GM21526 (cell line): ENCODE measurements at regions not wholly inside any gene's neighbourhood (a gene's known extent, or its start where the extent isn't known, plus 50 kb on each side); places are given as distances from the start of the nearest gene placed in this dataset.
"Not testable (repeated sequence)": the region's sequence is repeated elsewhere in the genome, so short reads cannot be mapped to it uniquely, and the experiment has no call there.

Source experiments
- ATAC-seq: cut with Tn5 transposase; IDR thresholded peaks from one replicate; pipeline ENCODE4 v1.9.1; 2021; ENCODE audit warnings: moderate library complexity; ENCODE audit not compliant: unreplicated experiment, low FRiP score

GRCh38 chr1:58206749-58207148 lies 339.8 kb downstream of the OMA1 start:
- no peak for ATAC-seq

GRCh38 chr1:58204284-58204683 lies 342.2 kb downstream of the OMA1 start:
- ATAC-seq, result no peak

GRCh38 chr1:58201492-58202106 lies 344.9 kb downstream of the OMA1 start:
- no peak for ATAC-seq

GRCh38 chr1:58200437-58200836 lies 346.1 kb downstream of the OMA1 start:
- no peak for ATAC-seq

- ATAC-seq, result no peak
Observed at GRCh38 chr1:58197811-58198210, 348.7 kb downstream of the OMA1 start.

- no peak for ATAC-seq
Observed at GRCh38 chr1:58190267-58190988, 356.1 kb downstream of the OMA1 start.

- no peak for ATAC-seq
Observed at GRCh38 chr1:58189453-58189852, 357.1 kb downstream of the OMA1 start.

- no peak for ATAC-seq
Observed at GRCh38 chr1:58183286-58183685, 363.2 kb downstream of the OMA1 start.

- no peak for ATAC-seq
Observed at GRCh38 chr1:58180537-58180936, 366.0 kb downstream of the OMA1 start.

GRCh38 chr1:58169160-58169559 lies 377.4 kb downstream of the OMA1 start:
- ATAC-seq, result not testable (repeated sequence)

GRCh38 chr1:58167131-58167530 lies 379.4 kb downstream of the OMA1 start:
- not testable (repeated sequence) for ATAC-seq

GRCh38 chr1:58166417-58166816 lies 380.1 kb downstream of the OMA1 start:
- ATAC-seq, result no peak

GRCh38 chr1:58165073-58165472 lies 381.5 kb downstream of the OMA1 start:
- ATAC-seq, result peak; percentile 72

GRCh38 chr1:58162952-58163550 lies 383.5 kb downstream of the OMA1 start:
- ATAC-seq, result no peak

- ATAC-seq, result no peak
Observed at GRCh38 chr1:58159434-58159830, 387.1 kb downstream of the OMA1 start.

- no peak for ATAC-seq
Observed at GRCh38 chr1:58158506-58159433, 387.8 kb downstream of the OMA1 start.

GRCh38 chr1:58158016-58158415 lies 388.5 kb downstream of the OMA1 start:
- ATAC-seq, result no peak

GRCh38 chr1:58157256-58157655 lies 389.3 kb downstream of the OMA1 start:
- no peak for ATAC-seq

GRCh38 chr1:58156831-58157230 lies 389.7 kb downstream of the OMA1 start:
- ATAC-seq, result no peak

- peak; percentile 86 for ATAC-seq
Observed at GRCh38 chr1:58156124-58156468, 390.4 kb downstream of the OMA1 start.
